HFFc6 (cell line): ENCODE measurements at regions not wholly inside any gene's neighbourhood (a gene's known extent, or its start where the extent isn't known, plus 50 kb on each side); places are given as distances from the start of the nearest gene placed in this dataset.

Source experiments
- DNase-seq: peaks from one replicate; pipeline ENCODE4 v3.0.0-alpha.2; 2018
- H3K27ac Mint-ChIP-seq: 2 replicates; pipeline ENCODE4 v1.8.0; 2020; ENCODE audit warnings: mild to moderate bottlenecking, mixed read lengths
- H3K27me3 Mint-ChIP-seq: 2 replicates; pipeline ENCODE4 v1.8.0; 2021; ENCODE audit warnings: mild to moderate bottlenecking, moderate library complexity, mixed read lengths; ENCODE audit not compliant: insufficient read depth
- H3K36me3 Mint-ChIP-seq: 2 replicates; pipeline ENCODE4 v1.8.0; 2021; ENCODE audit warnings: low read depth, mixed read lengths
- H3K4me1 Mint-ChIP-seq: 2 replicates; pipeline ENCODE4 v1.8.0; 2020; ENCODE audit warnings: low read depth, mixed read lengths
- H3K4me3 Mint-ChIP-seq: 2 replicates; pipeline ENCODE4 v1.8.0; 2020; ENCODE audit warnings: mild to moderate bottlenecking, moderate library complexity, mixed read lengths
- H3K9me3 Mint-ChIP-seq: 2 replicates; pipeline ENCODE4 v1.8.0; 2020; ENCODE audit warnings: mild to moderate bottlenecking, mixed read lengths
- CTCF ChIP-seq: fragments of 200-600 bp; sonication (generic); IDR thresholded peaks from 2 replicates; pipeline ENCODE4 v1.5.0; 2021; ENCODE audit warnings: antibody characterized with exemption, mild to moderate bottlenecking

GRCh38 chr1:172827841-172828240 lies 168.9 kb downstream of the FASLG start:
- Mint-ChIP-seq H3K27ac (no peak overlapping the region), H3K27me3 (no peaks in the 10 kb centered on the region), H3K9me3 (no peaks in the 10 kb centered on the region), H3K4me1 (peaks cover 25% of the 10 kb centered on the region), H3K36me3 (peaks cover 19% of the 10 kb centered on the region; the same call in 1 of the 2 replicates), H3K4me3 (no peak overlapping the region)
- DNase-seq: no peak
- no peak for TF ChIP-seq CTCF

- peaks cover 15% of the 10 kb centered on the region; the same call in 1 of the 2 replicates for H3K36me3 Mint-ChIP-seq
- H3K9me3 Mint-ChIP-seq: no peaks in the 10 kb centered on the region
- no peak overlapping the region for H3K4me3 Mint-ChIP-seq
- H3K4me1 Mint-ChIP-seq: peaks cover 16% of the 10 kb centered on the region; the same call in 1 of the 2 replicates
- no peak for DNase-seq
- no peak for TF ChIP-seq CTCF
- no peak overlapping the region for H3K27ac Mint-ChIP-seq
- H3K27me3 Mint-ChIP-seq: no peaks in the 10 kb centered on the region
Observed at GRCh38 chr1:172832006-172832725, 173.3 kb downstream of the FASLG start.

- Mint-ChIP-seq H3K36me3 (peaks cover 15% of the 10 kb centered on the region; the same call in 1 of the 2 replicates), H3K27me3 (no peaks in the 10 kb centered on the region), H3K9me3 (no peaks in the 10 kb centered on the region), H3K4me1 (peaks cover 33% of the 10 kb centered on the region), H3K4me3 (no peak overlapping the region), H3K27ac (no peak overlapping the region)
- DNase-seq: no peak
- TF ChIP-seq CTCF: no peak
Observed at GRCh38 chr1:172833954-172834353, 175.1 kb downstream of the FASLG start.

GRCh38 chr1:172834609-172835008 lies 175.7 kb downstream of the FASLG start:
- Mint-ChIP-seq H3K4me3 (no peak overlapping the region), H3K36me3 (peaks cover 13% of the 10 kb centered on the region; the same call in 1 of the 2 replicates), H3K27ac (no peak overlapping the region), H3K9me3 (no peaks in the 10 kb centered on the region), H3K4me1 (peaks cover 34% of the 10 kb centered on the region), H3K27me3 (no peaks in the 10 kb centered on the region)
- TF ChIP-seq CTCF: no peak
- DNase-seq: no peak

- DNase-seq: no peak
- Mint-ChIP-seq H3K4me1 (peaks cover 34% of the 10 kb centered on the region), H3K4me3 (no peak overlapping the region), H3K9me3 (no peaks in the 10 kb centered on the region), H3K27ac (no peak overlapping the region), H3K36me3 (0 out of 2 replicates have a peak, but pooled peaks cover 8% of the 10 kb centered on the region), H3K27me3 (no peaks in the 10 kb centered on the region)
- TF ChIP-seq CTCF: no peak
Observed at GRCh38 chr1:172835834-172836233, 176.9 kb downstream of the FASLG start.
